Neural cell (in vitro differentiated cells): ENCODE measurements at regions not wholly inside any gene's neighbourhood (a gene's known extent, or its start where the extent isn't known, plus 50 kb on each side); places are given as distances from the start of the nearest gene placed in this dataset.

Experiments used
- H2AFZ ChIP-seq: fragments of 200-600, 300-800 bp; sonication (generic), shearing (Covaris generic); 2 replicates; pipeline ENCODE4 v1.6.0; 2014; ENCODE audit warnings: low read depth, mild to moderate bottlenecking, antibody characterized with exemption, low read length, moderate library complexity
- H3F3A ChIP-seq: fragments of 200-600 bp; shearing (Covaris generic); 2 replicates; pipeline ENCODE4 v1.6.1; 2016; ENCODE audit warnings: mild to moderate bottlenecking, moderate library complexity, mixed read lengths, antibody characterized with exemption, low read length; ENCODE audit not compliant: insufficient read depth, poor library complexity, severe bottlenecking
- H3K27ac ChIP-seq: fragments of 200-600, 300-800 bp; sonication (generic), shearing (Covaris generic); 2 replicates; pipeline ENCODE4 v1.5.1; 2014; ENCODE audit warnings: mild to moderate bottlenecking, low read length, moderate library complexity
- H3K27me3 ChIP-seq: fragments of 300-800, 200-600 bp; sonication (generic), shearing (Covaris generic); 2 replicates; pipeline ENCODE4 v1.6.0; 2014; ENCODE audit warnings: mild to moderate bottlenecking, low read depth, low read length, moderate library complexity; ENCODE audit not compliant: insufficient read depth
- H3K36me3 ChIP-seq: fragments of 300-800, 200-600 bp; sonication (generic), shearing (Covaris generic); 2 replicates; pipeline ENCODE4 v1.5.1; 2014; ENCODE audit warnings: mild to moderate bottlenecking, antibody characterized with exemption, low read length, moderate library complexity; ENCODE audit not compliant: insufficient read depth
- H3K4me2 ChIP-seq: fragments of 300-800, 200-600 bp; sonication (generic), shearing (Covaris generic); 2 replicates; pipeline ENCODE4 v1.6.0; 2014; ENCODE audit warnings: mild to moderate bottlenecking, low read length
- H3K4me3 ChIP-seq: fragments of 300-800, 200-600 bp; sonication (generic), shearing (Covaris generic); 2 replicates; pipeline ENCODE4 v1.5.1; 2014; ENCODE audit warnings: mild to moderate bottlenecking, low read length, moderate library complexity
- H3K79me2 ChIP-seq: fragments of 200-600 bp; shearing (Covaris generic); replicated peaks from 2 replicates; pipeline ENCODE4 v1.6.0; 2014; ENCODE audit warnings: mild to moderate bottlenecking, low read length, moderate library complexity; ENCODE audit not compliant: insufficient read depth
- H3K9ac ChIP-seq: fragments of 300-800, 200-600 bp; sonication (generic), shearing (Covaris generic); 2 replicates; pipeline ENCODE4 v1.6.1; 2016; ENCODE audit warnings: mild to moderate bottlenecking, low read length, mixed read lengths
- H3K9me2 ChIP-seq: fragments of 200-600 bp; shearing (Covaris generic); 2 replicates; pipeline ENCODE4 v1.6.1; 2016; ENCODE audit warnings: mild to moderate bottlenecking, low read length, mixed read lengths; ENCODE audit not compliant: insufficient read depth
- H3K9me3 ChIP-seq: fragments of 200-600, 300-800 bp; sonication (generic), shearing (Covaris generic); 2 replicates; pipeline ENCODE4 v1.6.1; 2016; ENCODE audit warnings: mild to moderate bottlenecking, mixed run types, low read length, moderate library complexity, mixed read lengths
- H4K20me1 ChIP-seq: fragments of 200-600 bp; shearing (Covaris generic); 2 replicates; pipeline ENCODE4 v1.6.1; 2016; ENCODE audit warnings: mild to moderate bottlenecking, mixed run types; ENCODE audit not compliant: insufficient read depth
- CTCF ChIP-seq: fragments of 450-650 bp; IDR thresholded peaks from 2 replicates; pipeline ENCODE4 v1.5.1; 2014; ENCODE audit warnings: antibody characterized with exemption, mild to moderate bottlenecking, moderate library complexity; ENCODE audit not compliant: poor library complexity, severe bottlenecking
- EP300 ChIP-seq: fragments of 450-650 bp; conservative IDR thresholded peaks from 2 replicates; pipeline ENCODE4 v1.6.1; 2014; ENCODE audit warnings: antibody characterized with exemption, mild to moderate bottlenecking, moderate library complexity; ENCODE audit not compliant: poor library complexity, severe bottlenecking
- EZH2 ChIP-seq: fragments of 200-600, 300-800 bp; shearing (Covaris generic), sonication (generic); IDR thresholded peaks from 2 replicates; pipeline ENCODE4 v1.6.1; 2014; ENCODE audit warnings: antibody characterized with exemption, low read length, borderline replicate concordance, mild to moderate bottlenecking; ENCODE audit not compliant: insufficient read depth, poor library complexity, severe bottlenecking
- MXI1 ChIP-seq: fragments of 450-650 bp; conservative IDR thresholded peaks from 2 replicates; pipeline ENCODE4 v1.6.1; 2014; ENCODE audit warnings: antibody characterized with exemption, mild to moderate bottlenecking; ENCODE audit not compliant: poor library complexity, severe bottlenecking
- POLR2AphosphoS5 ChIP-seq: IDR thresholded peaks from 2 replicates; pipeline ENCODE4 v1.6.1; 2012
- RAD21 ChIP-seq: fragments of 450-650 bp; conservative IDR thresholded peaks from 2 replicates; pipeline ENCODE4 v1.6.1; 2014; ENCODE audit warnings: antibody characterized with exemption, mild to moderate bottlenecking, moderate library complexity
- REST ChIP-seq: IDR thresholded peaks from 2 replicates; pipeline ENCODE4 v1.6.1; 2012; ENCODE audit warnings: borderline replicate concordance
- SMC3 ChIP-seq: fragments of 450-650 bp; conservative IDR thresholded peaks from 2 replicates; pipeline ENCODE4 v1.6.1; 2014; ENCODE audit warnings: antibody characterized with exemption, mild to moderate bottlenecking, moderate library complexity; ENCODE audit not compliant: poor library complexity
- TAF1 ChIP-seq: IDR thresholded peaks from 2 replicates; pipeline ENCODE4 v1.6.1; 2012; ENCODE audit warnings: low read depth

GRCh38 chr13:52922961-52923360 lies 74.5 kb upstream of the PCDH8 start:
- H2AFZ ChIP-seq: no peak overlapping the region
- no peaks in the 10 kb centered on the region for H3K9me2 ChIP-seq
- no peaks in the 10 kb centered on the region for H3K9me3 ChIP-seq
- H3K27me3 ChIP-seq: no peaks in the 10 kb centered on the region
- H3F3A ChIP-seq: no peaks in the 10 kb centered on the region
- H3K4me2 ChIP-seq: no peak overlapping the region
- no peak overlapping the region for H3K4me3 ChIP-seq
- H4K20me1 ChIP-seq: no peaks in the 10 kb centered on the region
- H3K79me2 ChIP-seq: no peaks in the 10 kb centered on the region
- TF ChIP-seq CTCF (no peak), MXI1 (no peak), SMC3 (no peak), REST (no peak), EZH2 (no peak)
- no peak overlapping the region for H3K27ac ChIP-seq
- H3K9ac ChIP-seq: no peak overlapping the region
- no peaks in the 10 kb centered on the region for H3K36me3 ChIP-seq

- H3K27ac ChIP-seq: no peak overlapping the region
- H3K4me3 ChIP-seq: no peak overlapping the region
- no peaks in the 10 kb centered on the region for H3K36me3 ChIP-seq
- H3K27me3 ChIP-seq: no peaks in the 10 kb centered on the region
- H3K4me2 ChIP-seq: no peak overlapping the region
- H2AFZ ChIP-seq: no peak overlapping the region
- no peaks in the 10 kb centered on the region for H4K20me1 ChIP-seq
- H3K9ac ChIP-seq: no peak overlapping the region
- TF ChIP-seq SMC3 (no peak), EP300 (no peak), TAF1 (no peak), EZH2 (no peak), REST (no peak), MXI1 (no peak), POLR2AphosphoS5 (no peak), RAD21 (no peak), CTCF (no peak)
- H3K9me2 ChIP-seq: no peaks in the 10 kb centered on the region
- H3K79me2 ChIP-seq: no peaks in the 10 kb centered on the region
- no peaks in the 10 kb centered on the region for H3F3A ChIP-seq
- H3K9me3 ChIP-seq: no peaks in the 10 kb centered on the region
These were observed 72.8 kb upstream of the PCDH8 start for GRCh38 chr13:52921194-52921593.
